GM18861 (cell line): ENCODE measurements at regions not wholly inside any gene's neighbourhood (a gene's known extent, or its start where the extent isn't known, plus 50 kb on each side); places are given as distances from the start of the nearest gene placed in this dataset.
A peak's percentile ranks its signal among the peaks of the same experiment; 100 is the strongest.
"Not testable (repeated sequence)": the region's sequence is repeated elsewhere in the genome, so short reads cannot be mapped to it uniquely, and the experiment has no call there.

ENCODE experiments used
- ATAC-seq: cut with Tn5 transposase; IDR thresholded peaks from one replicate; pipeline ENCODE4 v1.9.1; 2021; ENCODE audit not compliant: unreplicated experiment

- no peak for ATAC-seq
These were observed 93.2 kb downstream of the DACT1 start for GRCh38 chr14:58730792-58731464.

- no peak for ATAC-seq
These were observed 93.9 kb downstream of the DACT1 start for GRCh38 chr14:58731465-58732293.

GRCh38 chr14:58732387-58732786 lies 94.6 kb downstream of the DACT1 start:
- ATAC-seq = no peak

- ATAC-seq = peak; percentile 86
These were observed 95.9 kb downstream of the DACT1 start for GRCh38 chr14:58733451-58734208.

- no peak for ATAC-seq
These were observed 97.8 kb downstream of the DACT1 start for GRCh38 chr14:58735596-58735995.

- ATAC-seq = no peak
These were observed 98.8 kb downstream of the DACT1 start for GRCh38 chr14:58736606-58737005.

- no peak for ATAC-seq
These were observed 99.7 kb downstream of the DACT1 start for GRCh38 chr14:58737511-58737910.

GRCh38 chr14:58738189-58738836 lies 100.6 kb downstream of the DACT1 start:
- no peak for ATAC-seq

GRCh38 chr14:58738876-58739275 lies 101.1 kb downstream of the DACT1 start:
- ATAC-seq = no peak

GRCh38 chr14:58739674-58740073 lies 101.9 kb downstream of the DACT1 start:
- peak; percentile 83 for ATAC-seq

GRCh38 chr14:58740379-58740935 lies 102.7 kb downstream of the DACT1 start:
- ATAC-seq = no peak

GRCh38 chr14:58744801-58745394 lies 107.1 kb downstream of the DACT1 start:
- ATAC-seq = no peak

GRCh38 chr14:58746261-58746660 lies 108.5 kb downstream of the DACT1 start:
- ATAC-seq = no peak

GRCh38 chr14:58746701-58747100 lies 108.9 kb downstream of the DACT1 start:
- ATAC-seq = no peak

GRCh38 chr14:58747181-58747580 lies 109.4 kb downstream of the DACT1 start:
- ATAC-seq = no peak

GRCh38 chr14:58748251-58748650 lies 110.5 kb downstream of the DACT1 start:
- not testable (repeated sequence) for ATAC-seq

GRCh38 chr14:58749066-58749669 lies 111.4 kb downstream of the DACT1 start:
- ATAC-seq = peak; percentile 90

- no peak for ATAC-seq
These were observed 112.8 kb downstream of the DACT1 start for GRCh38 chr14:58750321-58751269.

GRCh38 chr14:58751788-58752187 lies 114.0 kb downstream of the DACT1 start:
- no peak for ATAC-seq
